ENCODE measurements at regions not wholly inside any gene's neighbourhood (a gene's known extent, or its start where the extent isn't known, plus 50 kb on each side); places are given as distances from the start of the nearest gene placed in this dataset.
"Not testable (repeated sequence)": the region's sequence is repeated elsewhere in the genome, so short reads cannot be mapped to it uniquely, and the experiment has no call there.

GRCh38 chr1:83473986-83474385 lies 524.9 kb downstream of the TTLL7 start:
- not testable (repeated sequence) for TF ChIP-seq CTCF, POLR2A, EP300, POLR2AphosphoS5 (IDR thresholded peaks at IDR 0.05)
